Small intestine (tissue), 7 donors: ENCODE measurements at regions not wholly inside any gene's neighbourhood (a gene's known extent, or its start where the extent isn't known, plus 50 kb on each side); places are given as distances from the start of the nearest gene placed in this dataset.
"Not testable (repeated sequence)": the region's sequence is repeated elsewhere in the genome, so short reads cannot be mapped to it uniquely, and the experiment has no call there.

Source experiments
- DNase-seq, 2 donors: peaks; one replicate each; pipeline versions ENCODE4 v3.0.0 to v3.0.0-alpha.2; 2013
- FAIRE-seq: peaks from 2 replicates; lab custom pipeline; 2012; peaks lifted over from hg19 to GRCh38; lab: Jason Lieb, UNC
- H3K27ac ChIP-seq, 3 donors: one replicate each; pipeline ENCODE4 v1.5.1; 2013; ENCODE audit warnings: low read length in 2 of 3, mild to moderate bottlenecking in 2 of 3, control low read depth in 1 of 3, inconsistent platforms in 1 of 3, low read depth in 1 of 3, moderate library complexity in 1 of 3
- H3K27me3 ChIP-seq, 3 donors: one replicate each; pipeline ENCODE4 v1.6.1; 2013; ENCODE audit warnings: low read length in 3 of 3, inconsistent platforms in 1 of 3; ENCODE audit not compliant: control insufficient read depth in 3 of 3, insufficient read depth in 3 of 3
- H3K36me3 ChIP-seq, 3 donors: one replicate each; pipeline ENCODE4 v1.6.1; 2013; ENCODE audit warnings: low read length in 3 of 3, inconsistent platforms in 1 of 3, low read depth in 1 of 3, mild to moderate bottlenecking in 1 of 3, moderate library complexity in 1 of 3; ENCODE audit not compliant: control insufficient read depth in 3 of 3, insufficient read depth in 2 of 3
- H3K4me1 ChIP-seq, 3 donors: one replicate each; pipeline ENCODE4 v1.6.1; 2013; ENCODE audit warnings: low read length in 2 of 3, inconsistent platforms in 1 of 3, low read depth in 1 of 3, mild to moderate bottlenecking in 1 of 3, moderate library complexity in 1 of 3; ENCODE audit not compliant: control insufficient read depth in 3 of 3, insufficient read depth in 2 of 3
- H3K4me3 ChIP-seq, 3 donors: one replicate each; pipeline ENCODE4 v1.5.1; 2013; ENCODE audit warnings: low read length in 3 of 3, control low read depth in 1 of 3, inconsistent platforms in 1 of 3, low read depth in 1 of 3, mild to moderate bottlenecking in 1 of 3, moderate library complexity in 1 of 3
- H3K9me3 ChIP-seq, 2 donors: one replicate each; pipeline ENCODE4 v1.6.1; 2013; ENCODE audit warnings: low read depth in 1 of 2, low read length in 1 of 2; ENCODE audit not compliant: control insufficient read depth in 2 of 2, insufficient read depth in 1 of 2
- WGBS, 3 donors: extraction: QIAGEN DNeasy Blood & Tissue Kit; methylation state at CpG; one replicate each; pipeline ENCODE4 v1.1.7; 2013; 5-methylcytosine and 5-hydroxymethylcytosine counted together
- donor health status: healthy with polysubstance abuse.
- donor health status: control.
- donor health status: control.
- donor health status: Bipolar disorder and iron deficiency.
- donor health status: healthy.

DNA sequence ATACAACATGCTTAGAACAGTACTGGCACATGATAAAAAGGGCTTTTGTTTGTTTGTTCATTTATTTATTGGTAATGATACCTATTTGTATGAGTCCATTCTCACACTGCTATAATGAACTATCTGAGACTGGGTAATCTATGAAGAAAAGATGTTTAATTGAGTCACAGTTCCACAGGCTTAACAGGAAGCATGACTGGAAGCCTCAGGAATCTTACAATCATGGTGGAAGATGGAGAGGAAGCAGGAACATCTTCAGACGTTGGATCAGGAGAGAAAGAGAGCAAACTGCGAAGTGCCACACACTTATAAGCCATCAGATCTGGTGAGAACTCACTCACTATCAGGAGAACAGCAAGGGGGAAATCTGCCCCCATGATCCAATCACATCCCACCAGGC is 847.7 kb downstream of the CDH18 start:
- no peak for FAIRE-seq
- WGBS, 3 donors, result 62 to 66% (median 63%) methylated on average over 2 of the region's 2 CpGs

DNA sequence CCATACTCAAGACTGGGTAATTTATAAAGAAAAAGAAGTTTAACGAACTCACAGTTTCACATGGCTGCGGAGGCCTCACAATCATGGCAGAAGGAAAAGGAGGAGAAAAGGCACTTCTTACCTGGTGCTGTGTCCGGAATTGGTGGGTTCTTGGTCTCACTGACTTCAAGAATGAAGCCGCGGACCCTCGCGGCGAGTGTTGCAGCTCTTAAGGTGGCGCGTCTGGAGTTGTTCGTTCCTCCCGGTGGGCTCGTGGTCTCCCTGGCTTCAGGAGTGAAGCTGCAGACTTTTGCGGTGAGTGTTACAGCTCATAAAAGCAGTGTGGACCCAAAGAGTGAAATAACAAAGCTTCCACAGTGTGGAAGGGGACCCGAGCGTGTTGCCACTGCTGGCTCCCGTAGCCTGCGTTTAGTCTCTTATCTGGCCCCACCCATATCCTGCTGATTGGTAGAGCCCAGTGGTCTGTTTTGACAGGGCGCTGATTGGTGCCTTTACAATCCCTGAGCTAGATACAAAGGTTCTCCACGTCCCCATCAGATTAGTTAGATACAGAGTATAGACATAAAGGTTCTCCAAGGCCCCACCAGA is 846.0 kb downstream of the CDH18 start:
- H3K27ac ChIP-seq, FAIRE-seq, H3K9me3 ChIP-seq, H3K4me1 ChIP-seq, H3K4me3 ChIP-seq, DNase-seq, H3K36me3 ChIP-seq, H3K27me3 ChIP-seq: not testable (repeated sequence)
- WGBS, 3 donors, result 86 to 90% (median 88%) methylated on average over 20 of the region's 20 CpGs

More for the DNA sequence above, 847.7 kb downstream of the CDH18 start:
- DNase-seq, result no peak
- H3K27me3 ChIP-seq, result no peaks in the 10 kb centered on the region
- H3K9me3 ChIP-seq, result no peaks in the 10 kb centered on the region
- no peak overlapping the region for H3K4me3 ChIP-seq
- H3K36me3 ChIP-seq, result no peaks in the 10 kb centered on the region
- no peaks in the 10 kb centered on the region for H3K4me1 ChIP-seq
- no peak overlapping the region for H3K27ac ChIP-seq

DNA sequence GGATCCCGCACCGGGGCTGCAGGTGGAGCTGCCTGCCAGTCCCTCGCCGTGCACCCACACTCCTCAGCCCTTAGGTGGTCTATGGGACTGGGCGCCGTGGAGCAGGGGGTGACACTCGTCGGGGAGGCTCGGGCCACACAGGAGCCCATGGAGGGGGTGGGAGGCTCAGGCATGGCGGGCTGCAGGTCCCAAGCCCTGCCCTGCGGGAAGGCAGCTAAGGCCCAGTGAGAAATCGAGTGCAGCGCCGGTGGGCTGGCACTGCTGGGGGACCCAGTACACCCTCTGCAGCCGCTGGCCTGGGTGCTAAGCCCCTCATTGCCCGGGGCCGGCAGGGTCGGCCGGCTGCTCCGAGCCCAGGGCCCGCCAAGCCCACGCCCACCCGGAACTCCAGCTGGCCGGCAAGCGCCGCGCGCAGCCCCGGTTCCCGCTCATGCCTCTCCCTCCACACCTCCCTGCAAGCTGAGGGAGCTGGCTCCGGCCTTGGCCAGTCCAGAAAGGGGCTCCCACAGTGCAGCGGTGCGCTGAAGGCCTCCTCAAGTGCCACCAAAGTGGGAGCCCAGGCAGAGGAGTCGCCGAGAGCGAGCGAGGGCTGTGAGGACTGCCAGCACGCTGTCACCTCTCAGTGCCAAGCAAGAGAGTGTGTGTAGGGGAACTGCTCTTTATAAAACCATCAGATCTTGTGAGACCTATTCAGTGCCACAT is 845.1 kb downstream of the CDH18 start:
- FAIRE-seq, H3K36me3 ChIP-seq, DNase-seq, H3K4me3 ChIP-seq, H3K9me3 ChIP-seq, H3K27ac ChIP-seq, H3K27me3 ChIP-seq, H3K4me1 ChIP-seq: not testable (repeated sequence)
- 89 to 91% (median 89%) methylated on average over 11 to 38 of the region's 38 CpGs for WGBS, 3 donors

GRCh38 chr5:19143935-19144334 is 844.1 kb downstream of the CDH18 start:
- no peaks in the 10 kb centered on the region for H3K9me3 ChIP-seq
- no peaks in the 10 kb centered on the region for H3K36me3 ChIP-seq
- FAIRE-seq (no peak), DNase-seq (no peak)
- no peak overlapping the region for H3K4me3 ChIP-seq
- WGBS, 3 donors, result 50 to 66% (median 51%) methylated on average over 4 of the region's 4 CpGs
- no peaks in the 10 kb centered on the region for H3K27me3 ChIP-seq
- no peaks in the 10 kb centered on the region for H3K4me1 ChIP-seq
- H3K27ac ChIP-seq, result no peak overlapping the region

GRCh38 chr5:19169426-19169825 is 818.6 kb downstream of the CDH18 start:
- Histone ChIP-seq H3K36me3 (no peaks in the 10 kb centered on the region), H3K9me3 (no peaks in the 10 kb centered on the region), H3K4me3 (no peak overlapping the region), H3K4me1 (no peaks in the 10 kb centered on the region), H3K27ac (no peak overlapping the region), H3K27me3 (no peaks in the 10 kb centered on the region)
- FAIRE-seq (no peak), DNase-seq (no peak)

DNA sequence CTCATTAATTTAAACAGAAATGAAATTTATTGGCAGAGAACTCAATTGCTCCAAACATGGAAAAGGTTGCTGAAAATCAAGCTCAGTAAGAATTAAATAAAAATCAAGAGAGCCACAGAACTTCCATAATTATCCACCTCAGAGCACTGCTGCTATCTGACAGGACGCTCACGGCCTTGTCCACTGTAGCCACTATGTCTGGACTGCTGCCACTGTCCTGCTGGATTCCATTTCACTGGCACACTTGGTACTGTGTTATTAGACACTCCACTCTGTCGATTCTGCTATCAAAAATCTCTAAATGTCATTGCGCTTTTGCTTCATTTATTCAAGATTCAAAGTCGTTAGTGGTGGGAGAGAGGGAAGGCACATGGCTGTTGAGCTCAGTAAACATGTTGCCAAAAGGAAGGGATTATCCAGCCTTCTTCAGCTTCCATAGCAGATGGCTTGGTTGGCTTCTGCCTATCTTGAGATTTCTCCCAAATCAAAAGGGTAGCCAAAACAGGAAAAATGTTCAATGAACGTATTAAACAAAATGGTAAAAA is 815.0 kb downstream of the CDH18 start:
- H3K9me3 ChIP-seq, result no peaks in the 10 kb centered on the region
- FAIRE-seq (no peak), DNase-seq (no peak)
- H3K27me3 ChIP-seq, result no peaks in the 10 kb centered on the region
- no peaks in the 10 kb centered on the region for H3K4me1 ChIP-seq
- no peak overlapping the region for H3K4me3 ChIP-seq
- no peak overlapping the region for H3K27ac ChIP-seq
- WGBS, 3 donors, result 69 to 78% (median 73%) methylated on average over 6 of the region's 6 CpGs
- H3K36me3 ChIP-seq, result no peaks in the 10 kb centered on the region

- Histone ChIP-seq H3K36me3 (no peaks in the 10 kb centered on the region), H3K27me3 (no peaks in the 10 kb centered on the region), H3K9me3 (no peaks in the 10 kb centered on the region), H3K27ac (no peak overlapping the region), H3K4me3 (no peak overlapping the region), H3K4me1 (no peaks in the 10 kb centered on the region)
- DNase-seq, result no peak
- WGBS, 3 donors, result 36 to 42% (median 39%) methylated on average over 3 of the region's 3 CpGs
- FAIRE-seq, result no peak
These were observed 812.0 kb downstream of the CDH18 start for GRCh38 chr5:19175776-19176570.

DNA sequence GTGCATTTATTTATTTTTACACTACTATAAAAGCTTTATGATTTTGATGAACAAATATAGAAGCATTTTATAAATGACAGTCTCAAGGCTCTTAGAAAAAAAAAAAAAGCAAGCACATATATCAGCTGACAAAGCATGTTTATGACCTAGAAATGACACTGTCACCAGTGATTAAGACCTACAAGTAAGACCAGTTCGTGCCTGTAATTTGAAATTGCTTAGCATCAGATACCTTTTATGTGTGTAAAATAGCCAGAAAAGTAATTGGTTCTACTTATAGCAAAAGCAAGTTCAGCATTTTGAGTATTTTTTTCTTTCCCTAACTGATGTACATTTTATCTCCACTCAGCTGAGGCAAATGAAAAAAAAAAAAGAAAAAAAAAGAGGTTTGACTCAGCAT is 808.4 kb downstream of the CDH18 start:
- Histone ChIP-seq H3K36me3 (no peaks in the 10 kb centered on the region), H3K4me3 (no peak overlapping the region), H3K27ac (no peak overlapping the region), H3K27me3 (no peaks in the 10 kb centered on the region), H3K9me3 (peaks cover 0 to 5% of the 10 kb centered on the region in 2 donors), H3K4me1 (no peaks in the 10 kb centered on the region)
- no peak for FAIRE-seq
- 6 to 15% (median 10%) methylated on average over 1 of the region's 1 CpG for WGBS, 3 donors
- no peak for DNase-seq
